Medulla oblongata (tissue), 1 donor: ENCODE measurements at regions not wholly inside any gene's neighbourhood (a gene's known extent, or its start where the extent isn't known, plus 50 kb on each side); places are given as distances from the start of the nearest gene placed in this dataset.

ENCODE experiments used
- DNase-seq: peaks from one replicate; pipeline ENCODE4 v3.0.0-alpha.2; 2015; ENCODE audit errors: extremely low spot score

- no peak for DNase-seq
Measured at GRCh38 chr18:55783921-55784320, 195.9 kb upstream of the TCF4 start.

- DNase-seq = peak; percentile 90
Measured at GRCh38 chr18:55781481-55781957, 193.5 kb upstream of the TCF4 start.

- DNase-seq = peak; percentile 45
Measured at GRCh38 chr18:55780586-55781071, 192.6 kb upstream of the TCF4 start.

GRCh38 chr18:55779691-55780585 lies 191.9 kb upstream of the TCF4 start:
- peak; percentile 66 for DNase-seq

GRCh38 chr18:55778788-55779690 lies 191.0 kb upstream of the TCF4 start:
- peak; percentile 74 for DNase-seq

- peak; percentile 7 for DNase-seq
Measured at GRCh38 chr18:55777666-55778304, 189.8 kb upstream of the TCF4 start.

GRCh38 chr18:55775972-55776371 lies 188.0 kb upstream of the TCF4 start:
- DNase-seq = peak; percentile 26

GRCh38 chr18:55774505-55774904 lies 186.5 kb upstream of the TCF4 start:
- DNase-seq = no peak

- DNase-seq = no peak
Measured at GRCh38 chr18:55768255-55768654, 180.3 kb upstream of the TCF4 start.

GRCh38 chr18:55764386-55764785 lies 176.4 kb upstream of the TCF4 start:
- no peak for DNase-seq

- no peak for DNase-seq
Measured at GRCh38 chr18:55763805-55764204, 175.8 kb upstream of the TCF4 start.

GRCh38 chr18:55763298-55763697 lies 175.3 kb upstream of the TCF4 start:
- DNase-seq = no peak

- DNase-seq = no peak
Measured at GRCh38 chr18:55762424-55762823, 174.4 kb upstream of the TCF4 start.

GRCh38 chr18:55753643-55754263 lies 165.8 kb upstream of the TCF4 start:
- no peak for DNase-seq

GRCh38 chr18:55751476-55751875 lies 163.5 kb upstream of the TCF4 start:
- no peak for DNase-seq

GRCh38 chr18:55748227-55748738 lies 160.3 kb upstream of the TCF4 start:
- no peak for DNase-seq

GRCh38 chr18:55744206-55744605 lies 156.2 kb upstream of the TCF4 start:
- DNase-seq = no peak

- DNase-seq = no peak
Measured at GRCh38 chr18:55743736-55744135, 155.7 kb upstream of the TCF4 start.

GRCh38 chr18:55743133-55743532 lies 155.1 kb upstream of the TCF4 start:
- DNase-seq = no peak

- no peak for DNase-seq
Measured at GRCh38 chr18:55739488-55739887, 151.5 kb upstream of the TCF4 start.

- DNase-seq = no peak
Measured at GRCh38 chr18:55738483-55739114, 150.6 kb upstream of the TCF4 start.
